ENCODE measurements at regions not wholly inside any gene's neighbourhood (a gene's known extent, or its start where the extent isn't known, plus 50 kb on each side); places are given as distances from the start of the nearest gene placed in this dataset.

DNA sequence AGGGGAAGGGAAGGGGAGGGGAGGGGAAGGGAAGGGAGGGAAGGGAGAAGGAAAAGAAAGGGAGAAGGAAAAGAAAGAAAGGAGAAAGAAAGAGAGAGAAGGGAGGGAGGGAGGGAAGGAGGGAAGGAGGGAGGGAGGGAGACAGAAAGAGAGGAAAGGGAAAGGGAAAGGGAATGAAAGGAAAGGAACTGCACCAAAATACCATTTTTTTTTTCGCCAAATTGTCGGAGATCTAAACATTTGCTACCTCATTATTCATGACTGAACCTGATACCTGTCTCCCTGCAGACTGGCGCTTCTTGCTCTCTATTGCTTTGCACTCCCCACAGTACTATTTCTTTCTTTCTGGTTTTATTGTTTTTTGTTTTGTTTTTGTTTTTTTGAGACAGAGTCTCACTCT lies 117.3 kb upstream of the LGSN start:
- TF ChIP-seq, protein P1, sequence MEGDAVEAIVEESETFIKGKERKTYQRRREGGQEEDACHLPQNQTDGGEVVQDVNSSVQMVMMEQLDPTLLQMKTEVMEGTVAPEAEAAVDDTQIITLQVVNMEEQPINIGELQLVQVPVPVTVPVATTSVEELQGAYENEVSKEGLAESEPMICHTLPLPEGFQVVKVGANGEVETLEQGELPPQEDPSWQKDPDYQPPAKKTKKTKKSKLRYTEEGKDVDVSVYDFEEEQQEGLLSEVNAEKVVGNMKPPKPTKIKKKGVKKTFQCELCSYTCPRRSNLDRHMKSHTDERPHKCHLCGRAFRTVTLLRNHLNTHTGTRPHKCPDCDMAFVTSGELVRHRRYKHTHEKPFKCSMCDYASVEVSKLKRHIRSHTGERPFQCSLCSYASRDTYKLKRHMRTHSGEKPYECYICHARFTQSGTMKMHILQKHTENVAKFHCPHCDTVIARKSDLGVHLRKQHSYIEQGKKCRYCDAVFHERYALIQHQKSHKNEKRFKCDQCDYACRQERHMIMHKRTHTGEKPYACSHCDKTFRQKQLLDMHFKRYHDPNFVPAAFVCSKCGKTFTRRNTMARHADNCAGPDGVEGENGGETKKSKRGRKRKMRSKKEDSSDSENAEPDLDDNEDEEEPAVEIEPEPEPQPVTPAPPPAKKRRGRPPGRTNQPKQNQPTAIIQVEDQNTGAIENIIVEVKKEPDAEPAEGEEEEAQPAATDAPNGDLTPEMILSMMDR (IDR thresholded peaks at IDR 0.05): no peak
- TF ChIP-seq POLR2A (IDR thresholded peaks at IDR 0.05) (no peak), EP300 (IDR thresholded peaks at IDR 0.05; ENCODE audit: low read depth) (no peak)
